HCT116 (cell line): ENCODE measurements at regions not wholly inside any gene's neighbourhood (a gene's known extent, or its start where the extent isn't known, plus 50 kb on each side); places are given as distances from the start of the nearest gene placed in this dataset.

Experiments
- ATAC-seq: fragments of 200-7000 bp; cut with Tn5 transposase; 2 replicates; pipeline ENCODE4 v1.9.1; 2020; ENCODE audit warnings: mild to moderate bottlenecking, moderate library complexity
- BruUV-seq: library from RNA; stranded (reverse); fragments of 400-500 nt; replicated peaks from 2 replicates; lab custom pipeline; 2021; lab: Mats Ljungman, UMichigan
- CTCF ChIA-PET: fragments of 300-600 bp; sonication (Branson Sonifier 250); formaldehyde crosslinking; loops from one replicate; lab custom pipeline; 2021; ENCODE audit warnings: antibody characterized with exemption; lab: Charles Lee
- POLR2A ChIA-PET: fragments of 300-600, 350-600 bp; sonication (Branson Sonifier 250); formaldehyde crosslinking; loops from one replicate; lab custom pipeline; 2021; ENCODE audit warnings: antibody characterized with exemption; lab: Charles Lee
- RAD21 ChIA-PET, 2 experiments: fragments of 300-600 bp; sonication (Branson Sonifier 250); formaldehyde crosslinking; loops; one replicate each; lab custom pipeline; 2023; ENCODE audit warnings: low total read pairs in 2 of 2; ENCODE audit not compliant: uncharacterized antibody in 2 of 2, unreplicated experiment in 2 of 2, low non-redundant PET in 1 of 2; lab: Charles Lee
- DNase-seq: peaks from one replicate; pipeline ENCODE4 v3.0.0-alpha.2; 2010; ENCODE audit warnings: low read depth, low spot score
- H2AFZ ChIP-seq: fragments of 200-600 bp; shearing (Covaris generic), sonication (generic); 2 replicates; pipeline ENCODE4 v1.6.1; 2017; ENCODE audit warnings: low read depth, mixed run types, mixed read lengths, antibody characterized with exemption, low read length; ENCODE audit not compliant: poor library complexity, severe bottlenecking
- H3K27ac ChIP-seq: 2 replicates; pipeline ENCODE4 v1.5.1; 2012; ENCODE audit warnings: low read depth, low read length
- H3K27me3 ChIP-seq: fragments of 200-600 bp; sonication (generic); 2 replicates; pipeline ENCODE4 v1.6.1; 2016; ENCODE audit warnings: mixed run types, low read length, mixed read lengths; ENCODE audit not compliant: insufficient read depth
- H3K36me3 ChIP-seq, 2 experiments: fragments of 200-500 bp in 1 of 2; fragments of 200-600 bp in 1 of 2; sonication (Bioruptor generic) in 1 of 2; sonication (generic) in 1 of 2; 2 replicates each; pipeline versions ENCODE4 v1.5.1 to v1.6.1; 2014 to 2016; ENCODE audit warnings: low read length in 2 of 2, inconsistent platforms in 1 of 2, mixed read lengths in 1 of 2, mixed run types in 1 of 2; ENCODE audit not compliant: insufficient read depth in 2 of 2, control insufficient read depth in 1 of 2
- H3K4me1 ChIP-seq, 2 experiments: fragments of 200-600 bp in 1 of 2; sonication (generic) in 1 of 2; 2 replicates each; pipeline versions ENCODE4 v1.5.1 to v1.6.1; 2012 to 2017; ENCODE audit warnings: low read length in 2 of 2, inconsistent platforms in 1 of 2, mild to moderate bottlenecking in 1 of 2, mixed read lengths in 1 of 2, mixed run types in 1 of 2, moderate library complexity in 1 of 2; ENCODE audit not compliant: insufficient read depth in 2 of 2, control insufficient read depth in 1 of 2
- H3K4me2 ChIP-seq: fragments of 200-600 bp; sonication (generic); 2 replicates; pipeline ENCODE4 v1.6.1; 2017; ENCODE audit warnings: mixed run types, low read length, mixed read lengths
- H3K4me3 ChIP-seq, 2 experiments: fragments of 200-600 bp in 1 of 2; sonication (generic) in 1 of 2; replicated peaks in 1 of 2; 2 replicates each; pipeline ENCODE4 v1.5.1; 2011 to 2016; ENCODE audit warnings: low read length in 2 of 2, control low read depth in 1 of 2, low read depth in 1 of 2, mild to moderate bottlenecking in 1 of 2, mixed read lengths in 1 of 2, mixed run types in 1 of 2
- H3K79me2 ChIP-seq: fragments of 200-600 bp; sonication (generic); 2 replicates; pipeline ENCODE4 v1.6.1; 2017; ENCODE audit warnings: mild to moderate bottlenecking, mixed run types, low read length, moderate library complexity, mixed read lengths; ENCODE audit not compliant: insufficient read depth
- H3K9ac ChIP-seq: fragments of 200-600 bp; sonication (generic); 2 replicates; pipeline ENCODE4 v1.6.1; 2016; ENCODE audit warnings: low read length, mixed read lengths
- H3K9me2 ChIP-seq: fragments of 200-600 bp; sonication (generic), shearing (Covaris generic); 2 replicates; pipeline ENCODE4 v1.6.1; 2017; ENCODE audit warnings: mixed run types, mild to moderate bottlenecking, moderate library complexity; ENCODE audit not compliant: insufficient read depth
- H3K9me3 ChIP-seq, 2 experiments: fragments of 200-500 bp in 1 of 2; fragments of 200-600 bp in 1 of 2; sonication (Bioruptor generic) in 1 of 2; sonication (generic) in 1 of 2; 2 replicates each; pipeline ENCODE4 v1.6.1; 2014 to 2017; ENCODE audit warnings: low read length in 2 of 2, mixed read lengths in 2 of 2, inconsistent platforms in 1 of 2, low read depth in 1 of 2, mild to moderate bottlenecking in 1 of 2, mixed run types in 1 of 2, moderate library complexity in 1 of 2; ENCODE audit not compliant: control insufficient read depth in 1 of 2, insufficient read depth in 1 of 2
- H4K20me1 ChIP-seq: fragments of 200-600 bp; sonication (generic), shearing (Covaris generic); 2 replicates; pipeline ENCODE4 v1.6.1; 2017; ENCODE audit warnings: mixed run types, mild to moderate bottlenecking, moderate library complexity; ENCODE audit not compliant: insufficient read depth
- CEBPB ChIP-seq: IDR thresholded peaks from 2 replicates; pipeline ENCODE4 v1.6.1; 2012; ENCODE audit warnings: low read depth
- CTCF ChIP-seq, 3 experiments: fragments of 200-600 bp in 1 of 3; sonication (generic) in 1 of 3; IDR thresholded peaks in 2 of 3; conservative IDR thresholded peaks in 1 of 3; 2 replicates each; pipeline ENCODE4 v1.5.1; 2012 to 2017; ENCODE audit warnings: low read depth in 2 of 3, low read length in 2 of 3, antibody characterized with exemption in 1 of 3, borderline replicate concordance in 1 of 3, control low read depth in 1 of 3, mild to moderate bottlenecking in 1 of 3, mixed read lengths in 1 of 3, mixed run types in 1 of 3, moderate library complexity in 1 of 3; ENCODE audit not compliant: insufficient read depth in 1 of 3
- ELF1 ChIP-seq: IDR thresholded peaks from 2 replicates; pipeline ENCODE4 v1.6.1; 2012; ENCODE audit warnings: low read depth, borderline replicate concordance
- REST ChIP-seq: IDR thresholded peaks from 2 replicates; pipeline ENCODE4 v1.6.1; 2012; ENCODE audit warnings: low read depth
- SIN3A ChIP-seq: IDR thresholded peaks from 2 replicates; pipeline ENCODE4 v1.6.1; 2012; ENCODE audit warnings: low read depth
- YY1 ChIP-seq: IDR thresholded peaks from 2 replicates; pipeline ENCODE4 v1.6.1; 2011; ENCODE audit warnings: low read length, low read depth, moderate library complexity, mild to moderate bottlenecking; ENCODE audit not compliant: insufficient replicate concordance; ENCODE audit errors: extremely low read depth
- ZNF274 ChIP-seq: fragments of 200-500 bp; sonication (Bioruptor generic); IDR thresholded peaks from 2 replicates; pipeline ENCODE4 v1.6.1; 2014; ENCODE audit warnings: mild to moderate bottlenecking, low read depth, low read length, inconsistent platforms
- intact Hi-C: fragments of 100-400 bp; cut with micrococcal nuclease; formaldehyde crosslinking; loops from 2 replicates; pipeline ENCODE4 v1.10.0; 2022

- TF ChIP-seq REST: no peak
- TF ChIP-seq SIN3A: no peak
These were observed 1127.0 kb downstream of the GALC start (continued) for GRCh38 chr14:86865934-86866333.

DNA sequence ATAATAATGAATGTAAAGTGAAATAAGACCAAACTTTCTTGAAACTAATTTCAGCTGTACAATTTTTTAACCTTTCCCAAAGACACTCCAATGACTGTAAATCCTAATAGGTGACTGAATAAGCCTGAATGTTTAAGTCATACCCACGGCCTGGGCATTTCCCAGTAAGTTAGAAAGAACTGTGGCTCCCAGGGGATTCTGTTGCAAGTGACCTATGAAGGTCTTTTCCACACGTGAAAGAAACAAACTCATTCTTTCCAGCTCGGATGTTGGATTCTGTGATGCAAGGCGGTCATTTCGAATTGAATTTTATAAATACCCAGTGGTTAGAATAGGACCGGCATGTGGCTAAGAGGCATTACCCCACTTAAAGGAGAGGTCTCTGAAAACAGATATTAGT, 1134.4 kb downstream of the GALC start:
- ATAC-seq: no peak
- DNase-seq: no peak
- Histone ChIP-seq H4K20me1 (no peaks in the 10 kb centered on the region), H3K27ac (no peak overlapping the region), H3K9ac (no peak overlapping the region), H3K36me3 (no peaks in the 10 kb centered on the region), H3K4me1 (no peaks in the 10 kb centered on the region), H3K79me2 (no peaks in the 10 kb centered on the region), H2AFZ (no peak overlapping the region), H3K4me2 (no peak overlapping the region), H3K27me3 (no peaks in the 10 kb centered on the region), H3K4me3 (no peak overlapping the region), H3K9me3 (peaks cover 3 to 5% of the 10 kb centered on the region in 2 experiments; a peak in 2 of 4 replicates), H3K9me2 (no peaks in the 10 kb centered on the region)
- RAD21 ChIA-PET: no interaction called here
- CTCF ChIA-PET: no interaction called here
- POLR2A ChIA-PET: no interaction called here
- BruUV-seq: no TSS peak
- intact Hi-C loops: no loop called here
- no peak for TF ChIP-seq YY1
- TF ChIP-seq SIN3A: no peak

GRCh38 chr14:86858031-86858430, 1135.0 kb downstream of the GALC start:
- DNase-seq: no peak
- Histone ChIP-seq H3K79me2 (no peaks in the 10 kb centered on the region), H3K4me2 (no peak overlapping the region), H3K4me3 (no peak overlapping the region), H3K9me3 (peaks cover 5 to 6% of the 10 kb centered on the region in 2 experiments; a peak in 2 of 4 replicates), H3K36me3 (no peaks in the 10 kb centered on the region), H3K27me3 (no peaks in the 10 kb centered on the region), H3K9me2 (no peaks in the 10 kb centered on the region), H4K20me1 (no peaks in the 10 kb centered on the region), H3K4me1 (no peaks in the 10 kb centered on the region), H3K9ac (no peak overlapping the region), H2AFZ (no peak overlapping the region)
- ChIA-PET RAD21 (no interaction called here), POLR2A (no interaction called here), CTCF (no interaction called here)
- BruUV-seq: no TSS peak
- TF ChIP-seq ZNF274 (no peak), ELF1 (no peak), CTCF (IDR thresholded peaks at IDR 0.05 in 2 of 3, conservative IDR thresholded peaks at IDR 0.05 in 1 of 3; ENCODE audit: borderline replicate concordance in 1 of 3, insufficient read depth in 1 of 3, low read depth in 2 of 3, low read length in 2 of 3) (no peak), CEBPB (no peak)
- TF ChIP-seq, all 23 proteins: peak for 0
- ATAC-seq: no peak
- no peak overlapping the region for H3K27ac ChIP-seq
- intact Hi-C loops: no loop called here
